GM23338 (cell line): ENCODE measurements at regions not wholly inside any gene's neighbourhood (a gene's known extent, or its start where the extent isn't known, plus 50 kb on each side); places are given as distances from the start of the nearest gene placed in this dataset.

ENCODE experiments used
- ATAC-seq: fragments of 200-7000 bp; cut with Tn5 transposase; 3 replicates; pipeline ENCODE4 v1.9.1; 2020
- DNase-seq: peaks from one replicate; pipeline ENCODE4 v3.0.0-alpha.2; 2015; ENCODE audit warnings: low spot score
- H2AFZ ChIP-seq: fragments of 200-600 bp; sonication (generic); 2 replicates; pipeline ENCODE4 v1.8.0; 2016; ENCODE audit warnings: antibody characterized with exemption, mild to moderate bottlenecking, moderate library complexity
- H3F3A ChIP-seq: fragments of 200-600 bp; sonication (generic); replicated peaks from 2 replicates; pipeline ENCODE4 v1.8.0; 2017; ENCODE audit warnings: antibody characterized with exemption, mixed run types, low read depth
- H3K27ac ChIP-seq: fragments of 200-600 bp; sonication (generic); 2 replicates; pipeline ENCODE4 v1.6.1; 2016; ENCODE audit warnings: low read depth
- H3K27me3 ChIP-seq: fragments of 200-600 bp; sonication (generic); 2 replicates; pipeline ENCODE4 v1.8.0; 2016; ENCODE audit warnings: mild to moderate bottlenecking, mixed run types, moderate library complexity; ENCODE audit not compliant: insufficient read depth
- H3K36me3 ChIP-seq: fragments of 200-600 bp; sonication (generic); 2 replicates; pipeline ENCODE4 v1.8.0; 2016; ENCODE audit warnings: mild to moderate bottlenecking; ENCODE audit not compliant: insufficient read depth
- H3K4me1 ChIP-seq: fragments of 200-600 bp; sonication (generic); 2 replicates; pipeline ENCODE4 v1.8.0; 2016; ENCODE audit warnings: mild to moderate bottlenecking, moderate library complexity; ENCODE audit not compliant: insufficient read depth
- H3K4me2 ChIP-seq: fragments of 200-600 bp; sonication (generic); 2 replicates; pipeline ENCODE4 v1.7.1; 2017; ENCODE audit warnings: mixed run types
- H3K4me3 ChIP-seq: fragments of 200-600 bp; sonication (generic); 2 replicates; pipeline ENCODE4 v1.6.1; 2016; ENCODE audit warnings: mixed run types
- H3K79me2 ChIP-seq: fragments of 200-600 bp; sonication (generic); replicated peaks from 2 replicates; pipeline ENCODE4 v1.8.0; 2017; ENCODE audit warnings: mild to moderate bottlenecking; ENCODE audit not compliant: insufficient read depth
- H3K9me2 ChIP-seq: fragments of 200-600 bp; sonication (generic); 2 replicates; pipeline ENCODE4 v1.8.0; 2017; ENCODE audit not compliant: insufficient read depth
- H4K20me1 ChIP-seq: fragments of 200-600 bp; sonication (generic); replicated peaks from 2 replicates; pipeline ENCODE4 v1.8.0; 2017; ENCODE audit warnings: mild to moderate bottlenecking; ENCODE audit not compliant: insufficient read depth
- H3K27ac Mint-ChIP-seq: 2 replicates; pipeline ENCODE4 v1.8.0; 2020; ENCODE audit warnings: inconsistent platforms, mild to moderate bottlenecking, moderate library complexity, mixed read lengths
- H3K27me3 Mint-ChIP-seq: 3 replicates; pipeline ENCODE4 v1.8.0; 2022; ENCODE audit warnings: low read depth, mild to moderate bottlenecking, moderate library complexity, mixed read lengths, inconsistent platforms; ENCODE audit not compliant: insufficient read depth, poor library complexity
- H3K36me3 Mint-ChIP-seq: 3 replicates; pipeline ENCODE4 v1.8.0; 2021; ENCODE audit warnings: low read depth, mild to moderate bottlenecking, inconsistent platforms, moderate library complexity, mixed read lengths
- H3K4me1 Mint-ChIP-seq: 3 replicates; pipeline ENCODE4 v1.8.0; 2020; ENCODE audit warnings: mild to moderate bottlenecking, inconsistent platforms, mixed read lengths
- H3K4me3 Mint-ChIP-seq: 3 replicates; pipeline ENCODE4 v1.8.0; 2021; ENCODE audit warnings: moderate library complexity, mild to moderate bottlenecking, inconsistent platforms, mixed read lengths
- H3K9me3 Mint-ChIP-seq: 3 replicates; pipeline ENCODE4 v1.8.0; 2020; ENCODE audit warnings: moderate library complexity, mild to moderate bottlenecking, inconsistent platforms, mixed read lengths
- CREB1 ChIP-seq: fragments of 250-450 bp; sonication (Bioruptor Pico); IDR thresholded peaks from 2 replicates; pipeline ENCODE4 v1.5.0; 2020; ENCODE audit warnings: low read depth, mild to moderate bottlenecking, moderate library complexity
- EZH2 ChIP-seq: fragments of 200-600 bp; sonication (generic); IDR thresholded peaks from one replicate; pipeline ENCODE4 v1.8.0; 2017; ENCODE audit warnings: antibody characterized with exemption, mild to moderate bottlenecking, low read depth; ENCODE audit not compliant: unreplicated experiment
- EZH2phosphoT487 ChIP-seq: fragments of 200-600 bp; sonication (generic); IDR thresholded peaks from one replicate; pipeline ENCODE4 v1.8.1; 2018; ENCODE audit warnings: antibody characterized with exemption; ENCODE audit not compliant: unreplicated experiment
- JUNB ChIP-seq: IDR thresholded peaks from one replicate; pipeline ENCODE4 v1.6.1; 2016; ENCODE audit warnings: antibody characterized with exemption; ENCODE audit not compliant: unreplicated experiment
- STAT1 ChIP-seq: IDR thresholded peaks from one replicate; pipeline ENCODE4 v1.6.1; 2016; ENCODE audit warnings: antibody characterized with exemption; ENCODE audit not compliant: unreplicated experiment
- ZNF114 ChIP-seq: fragments of 250-450 bp; sonication (Bioruptor Pico); IDR thresholded peaks from 2 replicates; pipeline ENCODE4 v1.5.0; 2020; ENCODE audit warnings: mild to moderate bottlenecking, moderate library complexity
- ZNF331 ChIP-seq: fragments of 250-450 bp; sonication (Bioruptor Pico); IDR thresholded peaks from 2 replicates; pipeline ENCODE4 v1.5.0; 2020; ENCODE audit warnings: low read depth, mild to moderate bottlenecking, moderate library complexity
- TF ChIP-seq, protein P1 (sequence below): fragments of 250-450 bp; sonication (Bioruptor Pico); IDR thresholded peaks from 2 replicates; pipeline ENCODE4 v1.5.0; 2020; ENCODE audit warnings: mild to moderate bottlenecking, moderate library complexity
- TF ChIP-seq, protein P2 (sequence below): IDR thresholded peaks from 2 replicates; pipeline ENCODE4 v1.6.1; 2016; ENCODE audit warnings: antibody characterized with exemption
- TF ChIP-seq, protein P3 (sequence below): IDR thresholded peaks from one replicate; pipeline ENCODE4 v1.6.1; 2018; ENCODE audit warnings: antibody characterized with exemption; ENCODE audit not compliant: unreplicated experiment

DNA sequence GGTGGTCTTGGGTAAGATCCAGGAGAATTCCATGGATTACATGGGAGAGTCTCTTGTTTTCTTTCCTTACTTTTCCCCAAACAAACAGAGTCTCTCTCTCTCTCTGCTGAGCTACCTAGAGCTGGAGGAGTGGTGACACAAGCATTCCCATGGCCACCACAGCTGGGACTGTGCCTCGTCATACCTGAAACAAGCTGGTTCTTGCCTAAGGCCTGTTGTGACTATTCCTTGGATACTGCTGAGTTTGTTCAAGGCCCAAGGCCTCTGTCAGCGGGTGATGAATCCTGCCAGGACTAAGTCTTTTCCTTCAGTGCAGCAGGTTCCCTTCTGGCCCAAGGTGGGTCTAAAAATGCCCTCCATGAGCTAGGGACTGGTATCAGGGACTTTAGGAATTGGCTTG is 378.1 kb upstream of the ZNF385D start (continued):
- TF ChIP-seq, protein P1, sequence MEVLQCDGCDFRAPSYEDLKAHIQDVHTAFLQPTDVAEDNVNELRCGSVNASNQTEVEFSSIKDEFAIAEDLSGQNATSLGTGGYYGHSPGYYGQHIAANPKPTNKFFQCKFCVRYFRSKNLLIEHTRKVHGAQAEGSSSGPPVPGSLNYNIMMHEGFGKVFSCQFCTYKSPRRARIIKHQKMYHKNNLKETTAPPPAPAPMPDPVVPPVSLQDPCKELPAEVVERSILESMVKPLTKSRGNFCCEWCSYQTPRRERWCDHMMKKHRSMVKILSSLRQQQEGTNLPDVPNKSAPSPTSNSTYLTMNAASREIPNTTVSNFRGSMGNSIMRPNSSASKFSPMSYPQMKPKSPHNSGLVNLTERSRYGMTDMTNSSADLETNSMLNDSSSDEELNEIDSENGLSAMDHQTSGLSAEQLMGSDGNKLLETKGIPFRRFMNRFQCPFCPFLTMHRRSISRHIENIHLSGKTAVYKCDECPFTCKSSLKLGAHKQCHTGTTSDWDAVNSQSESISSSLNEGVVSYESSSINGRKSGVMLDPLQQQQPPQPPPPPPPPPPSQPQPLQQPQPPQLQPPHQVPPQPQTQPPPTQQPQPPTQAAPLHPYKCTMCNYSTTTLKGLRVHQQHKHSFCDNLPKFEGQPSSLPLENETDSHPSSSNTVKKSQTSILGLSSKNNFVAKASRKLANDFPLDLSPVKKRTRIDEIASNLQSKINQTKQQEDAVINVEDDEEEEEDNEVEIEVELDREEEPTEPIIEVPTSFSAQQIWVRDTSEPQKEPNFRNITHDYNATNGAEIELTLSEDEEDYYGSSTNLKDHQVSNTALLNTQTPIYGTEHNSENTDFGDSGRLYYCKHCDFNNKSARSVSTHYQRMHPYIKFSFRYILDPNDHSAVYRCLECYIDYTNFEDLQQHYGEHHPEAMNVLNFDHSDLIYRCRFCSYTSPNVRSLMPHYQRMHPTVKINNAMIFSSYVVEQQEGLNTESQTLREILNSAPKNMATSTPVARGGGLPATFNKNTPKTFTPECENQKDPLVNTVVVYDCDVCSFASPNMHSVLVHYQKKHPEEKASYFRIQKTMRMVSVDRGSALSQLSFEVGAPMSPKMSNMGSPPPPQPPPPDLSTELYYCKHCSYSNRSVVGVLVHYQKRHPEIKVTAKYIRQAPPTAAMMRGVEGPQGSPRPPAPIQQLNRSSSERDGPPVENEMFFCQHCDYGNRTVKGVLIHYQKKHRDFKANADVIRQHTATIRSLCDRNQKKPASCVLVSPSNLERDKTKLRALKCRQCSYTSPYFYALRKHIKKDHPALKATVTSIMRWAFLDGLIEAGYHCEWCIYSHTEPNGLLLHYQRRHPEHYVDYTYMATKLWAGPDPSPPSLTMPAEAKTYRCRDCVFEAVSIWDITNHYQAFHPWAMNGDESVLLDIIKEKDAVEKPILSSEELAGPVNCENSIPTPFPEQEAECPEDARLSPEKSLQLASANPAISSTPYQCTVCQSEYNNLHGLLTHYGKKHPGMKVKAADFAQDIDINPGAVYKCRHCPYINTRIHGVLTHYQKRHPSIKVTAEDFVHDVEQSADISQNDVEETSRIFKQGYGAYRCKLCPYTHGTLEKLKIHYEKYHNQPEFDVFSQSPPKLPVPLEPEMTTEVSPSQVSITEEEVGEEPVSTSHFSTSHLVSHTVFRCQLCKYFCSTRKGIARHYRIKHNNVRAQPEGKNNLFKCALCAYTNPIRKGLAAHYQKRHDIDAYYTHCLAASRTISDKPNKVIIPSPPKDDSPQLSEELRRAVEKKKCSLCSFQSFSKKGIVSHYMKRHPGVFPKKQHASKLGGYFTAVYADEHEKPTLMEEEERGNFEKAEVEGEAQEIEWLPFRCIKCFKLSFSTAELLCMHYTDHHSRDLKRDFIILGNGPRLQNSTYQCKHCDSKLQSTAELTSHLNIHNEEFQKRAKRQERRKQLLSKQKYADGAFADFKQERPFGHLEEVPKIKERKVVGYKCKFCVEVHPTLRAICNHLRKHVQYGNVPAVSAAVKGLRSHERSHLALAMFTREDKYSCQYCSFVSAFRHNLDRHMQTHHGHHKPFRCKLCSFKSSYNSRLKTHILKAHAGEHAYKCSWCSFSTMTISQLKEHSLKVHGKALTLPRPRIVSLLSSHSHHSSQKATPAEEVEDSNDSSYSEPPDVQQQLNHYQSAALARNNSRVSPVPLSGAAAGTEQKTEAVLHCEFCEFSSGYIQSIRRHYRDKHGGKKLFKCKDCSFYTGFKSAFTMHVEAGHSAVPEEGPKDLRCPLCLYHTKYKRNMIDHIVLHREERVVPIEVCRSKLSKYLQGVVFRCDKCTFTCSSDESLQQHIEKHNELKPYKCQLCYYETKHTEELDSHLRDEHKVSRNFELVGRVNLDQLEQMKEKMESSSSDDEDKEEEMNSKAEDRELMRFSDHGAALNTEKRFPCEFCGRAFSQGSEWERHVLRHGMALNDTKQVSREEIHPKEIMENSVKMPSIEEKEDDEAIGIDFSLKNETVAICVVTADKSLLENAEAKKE: no peak
- TF ChIP-seq STAT1: no peak
- no peak for TF ChIP-seq EZH2phosphoT487
- TF ChIP-seq, protein P2, sequence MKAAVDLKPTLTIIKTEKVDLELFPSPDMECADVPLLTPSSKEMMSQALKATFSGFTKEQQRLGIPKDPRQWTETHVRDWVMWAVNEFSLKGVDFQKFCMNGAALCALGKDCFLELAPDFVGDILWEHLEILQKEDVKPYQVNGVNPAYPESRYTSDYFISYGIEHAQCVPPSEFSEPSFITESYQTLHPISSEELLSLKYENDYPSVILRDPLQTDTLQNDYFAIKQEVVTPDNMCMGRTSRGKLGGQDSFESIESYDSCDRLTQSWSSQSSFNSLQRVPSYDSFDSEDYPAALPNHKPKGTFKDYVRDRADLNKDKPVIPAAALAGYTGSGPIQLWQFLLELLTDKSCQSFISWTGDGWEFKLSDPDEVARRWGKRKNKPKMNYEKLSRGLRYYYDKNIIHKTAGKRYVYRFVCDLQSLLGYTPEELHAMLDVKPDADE: no peak
- TF ChIP-seq ZNF114 (CRISPR knock-in tag): no peak

DNA sequence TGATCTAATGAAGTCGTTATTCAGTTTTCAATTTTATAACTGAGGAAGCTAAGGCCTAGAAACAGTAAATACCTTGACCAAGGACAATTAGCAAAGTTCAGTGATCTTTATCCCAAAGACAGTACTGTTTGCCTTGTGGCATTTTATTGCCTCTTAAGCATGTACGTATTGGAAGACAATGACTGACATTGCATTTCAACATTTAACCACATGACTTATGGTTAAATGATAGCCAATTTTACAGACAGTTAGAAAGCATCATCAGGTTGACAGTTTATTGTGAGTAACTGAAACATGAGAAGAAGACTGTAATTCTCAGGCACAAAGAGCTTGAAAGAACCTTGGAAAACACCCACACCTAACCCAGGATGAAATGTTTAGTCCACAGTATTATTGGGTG is 390.8 kb upstream of the ZNF385D start:
- Histone ChIP-seq H3K9me2 (no peaks in the 10 kb centered on the region), H4K20me1 (no peaks in the 10 kb centered on the region), H2AFZ (peak overlapping the region; percentile 11; the same call in 1 of the 2 replicates), H3K36me3 (no peaks in the 10 kb centered on the region), H3F3A (no peaks in the 10 kb centered on the region), H3K27ac (no peak overlapping the region), H3K4me2 (no peak overlapping the region), H3K4me1 (no peaks in the 10 kb centered on the region), H3K79me2 (no peaks in the 10 kb centered on the region), H3K27me3 (no peaks in the 10 kb centered on the region), H3K4me3 (no peak overlapping the region)
- H3K36me3 Mint-ChIP-seq: no peaks in the 10 kb centered on the region
- no peaks in the 10 kb centered on the region for H3K9me3 Mint-ChIP-seq
- H3K27me3 Mint-ChIP-seq: no peaks in the 10 kb centered on the region
- no peak for ATAC-seq
- H3K4me3 Mint-ChIP-seq: no peak overlapping the region
- no peak overlapping the region for H3K27ac Mint-ChIP-seq
- no peak for DNase-seq
- H3K4me1 Mint-ChIP-seq: no peaks in the 10 kb centered on the region
- TF ChIP-seq ZNF331 (CRISPR knock-in tag) (no peak), JUNB (no peak), STAT1 (no peak), ZNF114 (CRISPR knock-in tag) (no peak), CREB1 (CRISPR knock-in tag) (no peak), EZH2 (no peak)
- TF ChIP-seq, protein P3, sequence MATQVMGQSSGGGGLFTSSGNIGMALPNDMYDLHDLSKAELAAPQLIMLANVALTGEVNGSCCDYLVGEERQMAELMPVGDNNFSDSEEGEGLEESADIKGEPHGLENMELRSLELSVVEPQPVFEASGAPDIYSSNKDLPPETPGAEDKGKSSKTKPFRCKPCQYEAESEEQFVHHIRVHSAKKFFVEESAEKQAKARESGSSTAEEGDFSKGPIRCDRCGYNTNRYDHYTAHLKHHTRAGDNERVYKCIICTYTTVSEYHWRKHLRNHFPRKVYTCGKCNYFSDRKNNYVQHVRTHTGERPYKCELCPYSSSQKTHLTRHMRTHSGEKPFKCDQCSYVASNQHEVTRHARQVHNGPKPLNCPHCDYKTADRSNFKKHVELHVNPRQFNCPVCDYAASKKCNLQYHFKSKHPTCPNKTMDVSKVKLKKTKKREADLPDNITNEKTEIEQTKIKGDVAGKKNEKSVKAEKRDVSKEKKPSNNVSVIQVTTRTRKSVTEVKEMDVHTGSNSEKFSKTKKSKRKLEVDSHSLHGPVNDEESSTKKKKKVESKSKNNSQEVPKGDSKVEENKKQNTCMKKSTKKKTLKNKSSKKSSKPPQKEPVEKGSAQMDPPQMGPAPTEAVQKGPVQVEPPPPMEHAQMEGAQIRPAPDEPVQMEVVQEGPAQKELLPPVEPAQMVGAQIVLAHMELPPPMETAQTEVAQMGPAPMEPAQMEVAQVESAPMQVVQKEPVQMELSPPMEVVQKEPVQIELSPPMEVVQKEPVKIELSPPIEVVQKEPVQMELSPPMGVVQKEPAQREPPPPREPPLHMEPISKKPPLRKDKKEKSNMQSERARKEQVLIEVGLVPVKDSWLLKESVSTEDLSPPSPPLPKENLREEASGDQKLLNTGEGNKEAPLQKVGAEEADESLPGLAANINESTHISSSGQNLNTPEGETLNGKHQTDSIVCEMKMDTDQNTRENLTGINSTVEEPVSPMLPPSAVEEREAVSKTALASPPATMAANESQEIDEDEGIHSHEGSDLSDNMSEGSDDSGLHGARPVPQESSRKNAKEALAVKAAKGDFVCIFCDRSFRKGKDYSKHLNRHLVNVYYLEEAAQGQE: no peak
